CD1c-positive myeloid dendritic cell (primary cell): ENCODE measurements at regions not wholly inside any gene's neighbourhood (a gene's known extent, or its start where the extent isn't known, plus 50 kb on each side); places are given as distances from the start of the nearest gene placed in this dataset.

Experiments
- DNase-seq: peaks from one replicate; pipeline ENCODE4 v3.0.0-alpha.2; 2016; ENCODE audit errors: extremely low spot score

DNA sequence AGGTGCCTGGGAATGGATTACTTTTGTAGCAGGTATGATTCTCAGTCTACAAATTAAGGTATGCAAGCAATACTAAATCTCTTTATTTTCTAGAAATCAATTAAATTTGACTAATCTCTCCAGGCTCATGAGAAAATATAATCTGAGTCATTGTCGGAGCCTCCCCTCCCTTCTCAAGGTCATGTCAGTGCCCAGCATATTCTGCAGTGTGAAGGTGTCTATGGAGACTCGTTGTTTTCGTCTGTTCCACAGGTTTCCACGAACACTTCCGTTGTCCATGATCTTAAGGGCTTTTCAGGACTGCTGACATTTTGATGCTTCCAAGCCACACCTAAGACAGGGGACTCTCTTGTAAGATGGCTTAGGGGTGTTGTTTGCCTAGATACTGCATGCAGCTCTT lies 56.6 kb upstream of the SCOC start:
- DNase-seq: no peak

DNA sequence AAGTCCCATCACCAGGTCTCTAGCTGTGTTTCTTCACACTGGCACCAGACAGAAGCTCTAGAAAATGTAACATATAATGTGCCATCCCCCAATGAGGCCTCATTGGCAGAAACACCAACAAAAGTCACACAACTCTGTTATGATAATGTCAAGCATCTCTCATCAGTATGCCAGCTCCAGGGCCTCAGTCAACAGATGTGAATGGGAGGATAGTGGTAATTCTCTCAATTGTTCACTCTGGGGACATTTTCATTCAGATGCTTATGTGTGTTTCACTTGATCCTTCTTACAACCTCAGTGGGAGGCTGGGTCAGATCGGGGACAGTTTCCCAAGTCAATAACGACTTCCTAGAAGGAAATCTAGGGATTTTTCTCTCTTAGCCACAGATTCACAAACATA lies 57.5 kb upstream of the SCOC start:
- no peak for DNase-seq

DNA sequence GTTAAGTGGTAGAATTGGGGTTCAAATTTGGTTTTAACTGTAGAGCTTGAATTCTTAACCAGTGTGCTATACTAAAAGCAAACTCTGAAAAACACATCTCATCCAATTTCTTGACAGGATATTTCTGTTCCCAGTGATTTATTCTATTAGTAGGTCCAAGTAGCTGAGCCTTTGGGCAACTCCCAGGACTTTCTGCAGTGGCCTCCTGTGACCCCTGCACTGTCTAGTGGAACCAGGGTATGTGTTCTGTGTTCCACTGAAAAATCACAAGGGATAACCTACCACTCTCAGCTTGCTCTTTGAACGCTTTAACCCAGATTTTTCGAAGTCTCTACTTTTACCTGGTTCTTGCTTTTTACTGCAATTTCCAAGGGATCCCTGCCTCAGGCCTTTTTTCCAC lies 58.0 kb upstream of the SCOC start:
- DNase-seq: no peak

DNA sequence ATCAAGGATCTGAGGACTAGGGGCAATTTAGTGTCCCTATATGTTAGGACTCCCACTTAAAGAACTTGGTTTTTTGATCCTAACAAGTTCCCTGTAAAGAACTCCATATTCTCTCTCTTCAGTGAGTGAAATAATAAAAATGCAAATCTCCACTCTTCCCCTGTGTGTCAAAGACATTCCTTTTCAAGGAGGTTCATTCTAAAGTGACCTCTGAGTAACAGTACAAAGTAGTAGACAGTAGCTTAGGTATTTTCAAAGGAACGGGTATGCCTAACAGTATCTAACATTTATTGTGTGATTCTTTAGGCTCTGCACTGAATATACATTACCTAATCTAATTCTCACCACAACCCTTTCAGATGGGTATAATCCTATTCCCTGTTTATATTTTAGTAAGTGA lies 58.4 kb upstream of the SCOC start:
- DNase-seq: no peak

DNA sequence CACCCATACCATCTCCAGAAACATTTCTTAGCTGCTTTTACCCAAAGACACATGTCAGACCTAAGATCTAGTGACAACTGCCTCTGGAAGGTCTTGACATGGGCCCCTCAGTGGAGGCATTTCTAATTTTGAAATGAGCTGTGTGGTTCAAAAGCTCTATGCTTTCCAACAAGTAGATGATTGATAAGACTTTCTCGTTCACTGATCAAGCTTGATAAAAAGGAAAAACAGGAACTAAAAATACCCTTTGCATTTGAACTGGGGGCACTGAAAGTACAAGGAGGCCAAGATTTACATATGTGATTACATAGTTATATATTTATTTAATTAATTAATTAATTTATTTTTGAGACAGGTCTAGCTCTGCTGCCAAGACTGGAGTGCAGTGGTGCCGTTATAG lies 61.3 kb upstream of the SCOC start:
- DNase-seq: no peak

DNA sequence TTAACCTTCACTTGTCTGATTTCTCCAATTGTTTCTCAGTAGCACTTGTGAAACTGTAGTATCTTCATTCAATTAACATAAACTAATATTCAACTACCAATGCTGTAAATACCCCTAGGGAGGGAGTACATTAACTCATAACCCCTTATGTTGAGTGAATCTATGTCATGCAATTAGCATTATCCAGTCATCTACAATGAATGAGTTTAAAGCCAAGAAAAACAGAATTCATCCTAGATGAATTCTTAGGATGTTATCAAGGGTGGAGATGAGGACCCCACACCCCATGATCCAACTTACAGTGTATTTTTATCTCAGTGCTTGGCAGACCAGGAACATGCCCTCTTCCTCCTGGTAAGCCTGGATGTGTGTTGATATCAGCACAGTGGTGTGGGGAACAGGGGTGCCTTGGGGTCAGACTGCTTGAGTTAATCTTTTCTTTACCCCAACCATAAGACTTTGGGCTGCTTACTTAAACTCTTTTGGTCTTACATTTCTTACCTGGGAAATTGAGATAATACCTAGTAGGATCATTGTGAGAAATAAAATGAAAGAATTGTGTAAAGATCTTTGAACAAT lies 62.1 kb upstream of the SCOC start:
- no peak for DNase-seq

DNA sequence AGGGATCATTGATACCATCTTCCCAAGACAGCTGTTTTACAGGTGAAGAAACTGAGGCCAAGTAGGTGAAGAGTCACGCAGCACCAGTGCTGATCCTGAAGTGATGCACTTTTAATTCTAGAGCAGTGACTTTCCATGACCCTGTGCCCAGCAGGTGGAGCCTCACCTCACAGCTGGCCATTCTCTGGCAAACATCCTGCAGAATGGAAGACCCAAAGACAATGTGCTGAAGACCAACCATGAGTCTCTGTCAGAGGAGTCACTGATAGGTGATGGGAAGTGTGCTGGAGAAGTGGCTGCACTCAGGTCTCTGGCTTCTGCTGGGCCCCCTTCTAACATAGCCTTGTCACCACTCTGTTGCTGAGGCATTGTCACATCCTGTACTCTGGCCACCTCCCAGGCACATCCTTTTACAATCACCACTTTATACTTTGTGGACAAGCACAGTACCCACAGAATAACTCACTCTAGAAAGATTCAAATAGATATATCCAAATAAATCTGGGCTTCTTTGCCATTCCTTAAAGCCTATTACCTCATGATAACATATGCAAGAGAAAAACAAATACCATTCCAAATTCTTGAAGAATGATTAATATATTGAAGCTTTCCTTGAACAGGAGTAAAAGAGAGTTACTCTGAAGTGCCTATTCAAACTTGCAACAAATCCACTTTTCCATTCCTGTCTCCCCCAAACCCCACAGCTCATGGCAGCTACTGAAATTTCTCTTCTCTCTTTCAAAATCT lies 64.1 kb upstream of the SCOC start:
- no peak for DNase-seq

DNA sequence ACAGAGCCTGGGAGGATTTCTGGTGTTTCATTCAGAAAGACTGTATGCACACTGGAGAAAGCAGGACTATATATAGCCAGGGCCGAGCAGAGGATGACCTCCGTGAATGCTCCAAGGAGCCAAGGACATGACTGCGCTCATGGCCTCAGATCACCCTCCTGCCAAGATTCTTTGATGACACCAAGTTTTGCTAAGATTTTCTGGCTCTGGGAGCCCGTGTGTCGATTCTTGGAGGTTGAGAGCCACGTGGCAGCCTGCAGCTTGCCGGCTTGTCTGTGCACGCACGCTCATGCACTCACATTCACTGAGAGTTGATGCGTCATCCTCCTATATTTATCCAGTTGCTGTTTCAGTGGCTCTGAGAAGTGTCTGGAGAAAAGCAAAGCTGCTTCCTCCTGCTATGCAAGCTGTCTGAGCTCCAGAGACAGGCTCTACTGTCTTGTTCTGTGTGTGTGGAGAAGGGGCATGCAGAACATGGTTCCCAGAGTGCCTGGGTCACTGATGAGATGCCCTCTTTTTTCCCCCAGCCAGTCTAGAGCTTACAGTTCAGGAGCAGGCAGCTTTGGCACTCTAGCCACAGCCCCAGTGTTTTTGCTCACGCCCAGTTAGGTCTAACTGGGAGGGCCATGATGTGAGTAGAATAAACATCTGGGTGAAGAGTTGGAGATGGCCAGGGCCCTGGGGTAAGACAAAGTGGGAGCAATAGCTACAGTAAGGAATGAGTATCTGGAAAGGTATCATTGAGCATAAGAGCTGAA lies 64.9 kb upstream of the SCOC start:
- no peak for DNase-seq

DNA sequence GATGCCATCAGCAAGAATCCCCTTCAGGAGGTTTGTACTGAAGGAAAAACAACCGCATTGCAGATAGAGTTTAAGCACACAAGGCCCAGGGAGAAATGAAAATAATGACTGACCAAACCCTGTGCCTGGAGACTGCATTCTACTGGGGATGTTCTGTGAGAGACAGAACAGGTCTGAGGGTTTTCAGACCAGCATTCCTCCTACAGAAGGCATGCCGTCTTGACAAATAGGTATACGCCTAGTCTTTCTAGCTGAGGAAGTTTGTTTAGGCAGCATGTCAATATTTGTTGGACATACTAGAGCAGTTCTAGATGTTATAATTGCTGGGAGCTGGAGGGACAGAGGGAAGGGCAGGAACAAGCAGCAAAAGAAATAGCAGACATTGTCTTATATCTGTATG lies 68.4 kb upstream of the SCOC start:
- DNase-seq: no peak

DNA sequence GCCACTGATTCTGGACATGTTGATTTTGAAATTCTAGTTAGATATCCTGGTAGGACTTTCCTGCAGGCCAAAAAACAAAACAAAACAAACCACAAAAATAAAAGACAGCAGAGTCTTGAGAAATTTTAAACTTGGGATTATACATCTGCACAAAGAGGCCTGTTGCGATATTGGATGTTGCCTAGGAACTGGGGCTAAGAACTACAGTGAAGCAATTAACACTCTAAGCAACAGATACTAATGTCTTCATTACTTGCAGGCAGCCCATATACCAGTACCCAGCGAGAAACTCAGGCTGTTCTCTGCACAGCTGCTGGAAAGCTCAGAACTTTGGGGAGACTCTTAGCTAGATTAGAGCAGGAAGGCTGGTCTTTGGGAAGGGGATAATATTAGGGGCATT lies 69.1 kb upstream of the SCOC start:
- DNase-seq: no peak

DNA sequence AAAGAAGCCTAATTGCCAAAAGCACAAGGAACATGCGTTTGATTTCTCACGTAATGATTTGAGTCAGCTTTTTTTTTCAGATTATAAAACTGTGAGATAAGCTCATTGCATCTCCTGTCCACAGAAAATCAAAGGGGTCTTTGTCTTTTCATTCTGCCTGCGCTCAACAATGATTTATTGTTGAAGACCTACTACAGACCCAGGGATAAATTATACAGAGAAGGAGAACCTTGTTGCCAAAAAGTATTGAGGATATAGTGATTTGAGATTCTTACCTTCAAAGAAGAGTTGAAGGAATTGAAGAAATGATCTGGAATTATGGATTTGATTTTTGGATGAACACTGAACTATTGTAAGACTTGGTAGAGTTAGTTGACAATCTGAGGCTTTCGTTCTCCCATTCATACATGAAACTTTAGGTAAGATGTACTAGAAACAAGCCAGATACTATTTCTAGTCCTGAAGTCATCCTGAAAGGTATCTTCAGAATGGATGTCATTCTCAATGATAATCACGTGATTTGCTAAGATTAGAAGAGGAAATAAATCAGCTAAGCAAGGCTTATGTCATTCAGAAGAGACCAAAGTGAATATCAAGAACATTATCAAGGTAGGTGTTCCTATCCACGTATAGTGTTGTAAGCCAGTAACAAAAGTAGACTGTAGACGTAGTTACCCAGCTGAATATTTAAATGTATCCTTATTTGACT lies 71.1 kb upstream of the SCOC start:
- DNase-seq: no peak

DNA sequence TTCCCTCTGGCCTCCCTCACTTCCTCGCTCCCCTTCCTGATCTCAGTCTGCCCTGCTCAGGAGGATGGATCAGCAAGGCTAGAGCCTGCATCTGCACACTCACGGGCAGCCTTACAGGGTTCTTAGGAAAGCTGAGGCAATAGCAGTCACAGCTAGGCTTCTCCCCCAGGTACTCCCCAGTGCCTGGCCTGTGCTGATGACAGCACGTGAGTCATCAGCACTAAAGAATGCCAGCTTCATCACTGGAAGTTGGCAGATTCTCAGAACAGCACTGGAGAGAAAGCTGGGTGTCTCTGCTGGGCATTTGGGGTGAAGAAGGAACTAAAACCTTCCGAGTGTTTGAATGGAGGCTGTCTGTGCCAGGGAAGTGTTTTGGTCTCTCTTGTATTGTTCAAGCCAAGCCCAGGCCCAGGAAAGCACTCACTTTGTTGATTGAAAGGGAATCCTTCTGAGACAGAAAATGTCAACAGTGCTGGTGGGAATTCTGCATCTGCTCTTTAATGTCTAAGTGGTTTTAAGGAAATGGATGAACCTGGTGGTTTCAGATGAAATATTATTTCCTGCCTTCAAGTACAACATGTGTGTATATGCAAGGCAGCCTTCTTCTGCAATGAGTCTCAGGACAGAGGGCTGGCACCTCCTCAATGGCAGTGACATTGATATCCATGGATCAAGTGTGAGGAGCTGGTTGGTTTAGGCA lies 73.0 kb upstream of the SCOC start:
- DNase-seq: peak; percentile 7

DNA sequence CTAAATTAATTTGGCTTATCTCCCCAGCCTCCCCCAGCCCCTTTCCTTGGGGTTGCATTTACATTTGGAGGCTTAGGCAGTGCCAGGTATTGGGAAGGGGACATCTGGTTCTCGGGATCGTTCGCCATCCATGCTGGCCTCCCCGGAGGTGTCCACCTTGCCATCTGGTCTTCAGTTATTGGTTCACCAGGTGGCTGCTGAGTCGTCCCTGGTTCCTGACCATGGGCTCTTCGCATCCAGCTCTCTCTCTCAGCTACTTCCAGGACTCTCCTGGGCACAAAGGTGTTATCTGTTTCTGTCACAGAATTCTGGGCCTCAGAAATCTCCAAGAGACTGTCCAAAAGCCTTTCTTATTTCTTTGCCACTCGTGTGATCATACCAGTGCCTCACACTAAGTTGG lies 75.4 kb upstream of the SCOC start:
- DNase-seq: no peak

DNA sequence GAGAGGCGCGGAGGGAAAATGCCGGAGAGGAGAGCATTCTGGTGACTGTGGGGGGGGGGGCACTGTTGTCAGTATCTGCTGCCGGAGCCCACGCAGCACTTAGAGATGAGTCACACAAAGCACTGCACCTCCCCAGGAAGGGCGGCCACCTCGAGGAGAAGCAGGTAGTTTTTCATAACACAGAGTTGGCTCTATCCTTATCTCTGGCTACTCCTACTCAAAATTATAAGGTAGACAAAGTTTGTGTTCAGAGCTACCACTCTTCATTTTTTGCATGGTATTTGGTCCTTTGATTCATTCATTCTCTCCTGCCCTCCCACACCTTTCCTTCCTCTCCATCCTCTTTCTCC lies 76.2 kb upstream of the SCOC start:
- DNase-seq: no peak

DNA sequence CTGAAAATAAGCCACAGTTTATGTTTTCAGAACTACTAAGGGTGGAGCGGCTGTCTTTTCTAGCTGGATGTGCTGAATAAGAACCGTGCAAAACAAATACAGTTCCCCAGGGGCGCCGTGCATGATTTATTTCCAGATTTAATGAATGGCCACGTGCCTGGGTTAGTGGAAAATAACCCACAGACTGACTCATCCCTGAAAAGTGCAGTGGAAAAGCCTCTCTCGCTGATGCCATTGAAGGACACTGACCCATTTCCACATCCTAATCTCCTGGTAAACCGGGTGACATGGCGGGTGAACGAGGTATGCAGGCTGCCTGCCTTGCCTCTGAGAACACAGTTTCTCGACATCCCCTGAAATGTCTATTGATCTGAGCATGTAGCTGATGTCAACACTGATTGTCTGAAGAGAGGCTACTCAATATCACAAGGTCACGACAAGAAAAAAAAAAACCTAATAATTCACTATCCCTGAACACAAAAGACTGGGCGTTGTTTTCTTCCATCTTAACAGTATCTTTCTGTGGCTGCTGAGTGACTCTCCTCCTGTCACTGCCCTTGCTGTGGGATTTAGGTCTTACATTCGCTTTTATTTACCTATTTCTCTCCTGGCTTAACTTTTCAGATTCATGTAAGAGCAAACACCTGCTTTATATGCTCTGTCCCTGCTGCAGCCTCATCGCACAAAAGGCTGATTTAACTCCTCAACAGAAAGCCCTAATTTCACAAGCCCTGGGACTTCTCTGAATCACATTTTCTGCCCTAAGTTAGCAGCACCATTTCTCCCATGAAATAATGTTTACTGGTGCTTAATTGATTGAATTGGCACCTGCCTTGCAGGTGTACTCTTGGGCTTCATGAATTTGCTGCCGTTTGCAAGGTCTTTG lies 76.9 kb upstream of the SCOC start:
- DNase-seq: no peak

DNA sequence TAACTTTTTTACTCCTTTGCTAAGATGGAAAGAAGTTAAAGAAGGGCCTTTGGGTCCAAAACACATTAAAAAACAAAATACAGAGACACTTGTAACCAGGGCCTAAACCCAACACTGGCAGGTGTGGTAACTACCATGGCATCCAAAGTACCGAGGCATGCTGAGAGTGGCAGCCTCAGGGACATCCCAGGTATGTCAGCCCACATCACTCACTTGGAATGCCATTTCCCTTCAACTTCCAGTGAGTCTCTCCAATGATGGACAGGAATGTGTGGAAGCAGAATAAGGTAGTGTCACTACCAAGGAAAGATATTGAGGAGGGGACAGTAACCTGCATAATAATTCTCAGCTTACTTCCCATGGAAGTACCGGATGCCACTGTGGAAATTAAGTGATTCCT lies 79.5 kb upstream of the SCOC start:
- no peak for DNase-seq

DNA sequence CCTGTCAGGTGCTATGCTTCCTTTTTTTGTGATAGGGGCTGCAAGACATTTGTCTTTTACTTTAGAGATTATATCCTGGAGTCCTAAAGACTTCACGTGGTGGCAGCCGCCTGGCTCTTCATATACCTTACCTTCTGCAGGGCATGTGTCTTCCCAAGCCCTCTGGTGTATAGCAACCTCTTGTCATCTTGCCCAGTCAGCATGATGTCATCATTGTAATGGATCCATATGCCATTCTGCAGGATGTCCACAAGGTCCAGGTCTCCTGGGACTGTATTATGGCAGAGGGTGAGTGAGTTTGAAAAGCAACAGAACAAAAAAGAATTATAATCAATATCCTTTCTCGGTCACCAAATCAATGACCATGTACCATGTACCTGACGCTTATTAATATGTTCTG lies 82.2 kb upstream of the SCOC start:
- DNase-seq: no peak

DNA sequence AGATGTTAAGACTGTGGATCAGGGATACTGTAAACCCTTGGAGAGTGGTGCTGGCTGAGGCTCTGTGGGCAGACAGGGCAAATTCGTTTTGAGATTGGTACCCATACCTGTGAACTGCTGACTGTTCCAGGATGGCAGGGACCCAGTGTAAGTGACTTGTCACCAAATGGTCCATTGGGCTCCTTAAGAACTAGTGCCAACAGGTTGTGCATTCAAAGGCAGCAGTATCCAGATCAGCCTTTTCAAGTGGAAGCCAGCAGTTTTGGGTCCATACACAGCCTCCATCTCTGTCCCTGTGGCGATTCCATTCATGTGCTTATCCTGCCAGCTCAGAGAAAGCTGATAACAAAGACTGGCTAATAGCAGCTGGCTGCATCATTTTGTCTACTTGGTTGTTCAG lies 84.0 kb upstream of the SCOC start:
- no peak for DNase-seq

DNA sequence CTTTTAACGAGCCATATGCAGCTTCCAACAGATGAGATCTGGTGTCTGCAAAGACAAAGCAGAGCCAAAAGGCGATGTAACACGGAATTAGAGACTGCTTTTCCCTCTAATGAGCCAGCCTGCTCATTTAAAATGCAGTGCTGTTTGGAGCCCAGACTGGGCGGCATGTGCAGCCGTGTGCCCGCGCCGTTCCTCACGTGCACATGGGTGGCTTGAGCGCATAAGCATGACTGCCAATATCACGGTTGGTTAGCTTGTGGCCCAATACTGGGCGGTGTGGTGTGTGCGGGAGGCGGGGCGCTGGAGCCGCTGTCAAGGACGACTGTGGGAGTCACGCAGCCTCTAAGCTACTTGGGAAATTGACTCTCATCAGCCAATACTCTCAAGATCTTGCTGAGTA lies 87.0 kb upstream of the SCOC start:
- DNase-seq: no peak

DNA sequence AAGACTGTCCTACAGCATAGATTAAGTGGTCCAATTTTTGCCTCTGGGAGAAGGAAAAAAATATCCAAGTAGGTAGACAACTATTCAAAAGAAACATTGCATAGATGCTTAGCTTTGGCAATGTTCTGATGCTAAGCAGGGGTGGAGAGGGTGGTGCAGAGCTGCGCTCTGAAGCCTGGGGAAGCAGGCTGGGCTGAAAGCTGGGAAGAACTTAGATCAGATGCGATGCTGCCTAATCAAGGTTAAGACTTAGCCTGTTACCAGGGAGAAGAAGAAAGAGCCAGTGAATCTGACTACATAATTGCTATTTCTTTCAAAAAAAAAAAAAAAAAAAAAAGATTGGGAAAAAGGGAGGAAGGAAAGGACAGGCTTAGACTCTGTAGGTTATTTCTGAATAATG lies 89.0 kb upstream of the SCOC start:
- DNase-seq: no peak
